ENCODE measurements at regions not wholly inside any gene's neighbourhood (a gene's known extent, or its start where the extent isn't known, plus 50 kb on each side); places are given as distances from the start of the nearest gene placed in this dataset.

- Histone ChIP-seq H3K9me3 (ENCODE audit: control insufficient read depth, low read length) (no peaks in the 10 kb centered on the region), H3K27me3 (ENCODE audit: control insufficient read depth, insufficient read depth) (no peaks in the 10 kb centered on the region), H3K4me1 (ENCODE audit: control insufficient read depth, insufficient read depth, low read length) (peaks cover 10% of the 10 kb centered on the region), H3K27ac (ENCODE audit: low read length) (no peak overlapping the region), H3K4me3 (ENCODE audit: low read length) (no peak overlapping the region)
- DNase-seq: no peak
- ATAC-seq: no peak
- 76% methylated on average over 10 of the region's 10 CpGs for WGBS
- intact Hi-C loops (cut with DNase I): no loop called here
Measured at GRCh38 chr1:234901491-234902049, 227.1 kb downstream of the TOMM20 start.

- 78% methylated on average over 3 of the region's 3 CpGs for WGBS
- Histone ChIP-seq H3K9me3 (ENCODE audit: control insufficient read depth, low read length) (no peaks in the 10 kb centered on the region), H3K4me1 (ENCODE audit: control insufficient read depth, insufficient read depth, low read length) (peaks cover 10% of the 10 kb centered on the region), H3K27ac (ENCODE audit: low read length) (peak overlapping the region; percentile 8), H3K27me3 (ENCODE audit: control insufficient read depth, insufficient read depth) (no peaks in the 10 kb centered on the region), H3K4me3 (ENCODE audit: low read length) (no peak overlapping the region)
- ATAC-seq: no peak
- no peak for DNase-seq
- intact Hi-C loops (cut with DNase I): no loop called here
Measured at GRCh38 chr1:234900595-234900994, 228.0 kb downstream of the TOMM20 start.

- intact Hi-C loops (cut with DNase I): no loop called here
- 70% methylated on average over 13 of the region's 13 CpGs for WGBS
- DNase-seq (no peak), ATAC-seq (peak; percentile 24 to 32)
- H3K27me3 ChIP-seq (ENCODE audit: control insufficient read depth, insufficient read depth): no peaks in the 10 kb centered on the region
- H3K27ac ChIP-seq (ENCODE audit: low read length): peak overlapping the region; percentile 93
- H3K4me3 ChIP-seq (ENCODE audit: low read length): no peak overlapping the region
- no peaks in the 10 kb centered on the region for H3K9me3 ChIP-seq (ENCODE audit: control insufficient read depth, low read length)
- H3K4me1 ChIP-seq (ENCODE audit: control insufficient read depth, insufficient read depth, low read length): peaks cover 10% of the 10 kb centered on the region
Measured at GRCh38 chr1:234899730-234900072, 228.9 kb downstream of the TOMM20 start.

DNA sequence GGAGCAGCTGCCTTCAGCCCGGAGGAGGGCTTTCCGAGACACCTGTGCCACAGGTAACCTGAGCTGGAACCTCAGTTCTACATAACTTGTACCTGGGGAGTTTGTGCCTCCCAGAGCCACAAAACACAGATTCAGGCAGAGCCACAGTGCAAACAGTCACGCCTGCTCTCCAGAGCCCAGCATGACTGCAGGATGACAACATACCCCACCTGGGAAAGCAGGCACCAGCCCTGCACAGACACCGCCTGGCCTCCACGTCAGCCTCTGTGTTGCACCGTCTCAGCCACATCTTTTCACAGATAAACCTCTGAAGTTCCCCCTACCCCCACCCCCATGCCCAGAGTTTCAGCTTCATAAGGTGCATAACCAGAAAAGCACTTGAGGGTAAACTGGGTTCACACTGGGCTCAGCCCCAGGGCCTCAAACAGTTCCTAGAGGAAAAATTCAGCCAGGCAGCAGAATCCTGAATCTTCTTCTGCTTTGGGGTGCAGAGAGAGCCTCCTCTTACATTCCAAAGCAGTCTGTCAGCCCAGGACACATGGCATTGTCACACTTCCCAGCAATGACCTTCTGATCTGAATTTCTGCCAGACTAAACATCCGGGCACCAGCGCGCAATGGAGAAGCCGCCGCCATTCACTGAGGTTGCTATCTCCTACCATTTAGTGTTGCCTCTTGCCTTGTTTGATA lies 229.5 kb downstream of the TOMM20 start:
- DNase-seq: peak; percentile 70 to 82 (median 79)

GRCh38 chr1:234898455-234899033 lies 230.1 kb downstream of the TOMM20 start:
- 75% methylated on average over 9 of the region's 9 CpGs for WGBS
- no peak for ATAC-seq
- peaks cover 10% of the 10 kb centered on the region for H3K4me1 ChIP-seq (ENCODE audit: control insufficient read depth, insufficient read depth, low read length)
- no peak for DNase-seq
- H3K4me3 ChIP-seq (ENCODE audit: low read length): no peak overlapping the region
- H3K9me3 ChIP-seq (ENCODE audit: control insufficient read depth, low read length): no peaks in the 10 kb centered on the region
- H3K27me3 ChIP-seq (ENCODE audit: control insufficient read depth, insufficient read depth): no peaks in the 10 kb centered on the region
- H3K27ac ChIP-seq (ENCODE audit: low read length): peak overlapping the region; percentile 93
- intact Hi-C loops (cut with DNase I): no loop called here

More for the DNA sequence above, 229.5 kb downstream of the TOMM20 start:
- no peaks in the 10 kb centered on the region for H3K27me3 ChIP-seq (ENCODE audit: control insufficient read depth, insufficient read depth)
- peak overlapping the region; percentile 93 for H3K27ac ChIP-seq (ENCODE audit: low read length)
- H3K9me3 ChIP-seq (ENCODE audit: control insufficient read depth, low read length): no peaks in the 10 kb centered on the region
- 43% methylated on average over 11 of the region's 11 CpGs for WGBS
- H3K4me3 ChIP-seq (ENCODE audit: low read length): no peak overlapping the region
- ATAC-seq: peak; percentile 83 to 91
- intact Hi-C loops (cut with DNase I): no loop called here
- H3K4me1 ChIP-seq (ENCODE audit: control insufficient read depth, insufficient read depth, low read length): peaks cover 10% of the 10 kb centered on the region

GRCh38 chr1:234897754-234898454 lies 230.7 kb downstream of the TOMM20 start:
- no peak overlapping the region for H3K4me3 ChIP-seq (ENCODE audit: low read length)
- DNase-seq (no peak), ATAC-seq (peak; percentile 9 to 24)
- H3K9me3 ChIP-seq (ENCODE audit: control insufficient read depth, low read length): no peaks in the 10 kb centered on the region
- WGBS: 69% methylated on average over 10 of the region's 10 CpGs
- intact Hi-C loops (cut with DNase I): no loop called here
- H3K27ac ChIP-seq (ENCODE audit: low read length): peak overlapping the region; percentile 93
- peaks cover 12% of the 10 kb centered on the region for H3K4me1 ChIP-seq (ENCODE audit: control insufficient read depth, insufficient read depth, low read length)
- H3K27me3 ChIP-seq (ENCODE audit: control insufficient read depth, insufficient read depth): no peaks in the 10 kb centered on the region

DNA sequence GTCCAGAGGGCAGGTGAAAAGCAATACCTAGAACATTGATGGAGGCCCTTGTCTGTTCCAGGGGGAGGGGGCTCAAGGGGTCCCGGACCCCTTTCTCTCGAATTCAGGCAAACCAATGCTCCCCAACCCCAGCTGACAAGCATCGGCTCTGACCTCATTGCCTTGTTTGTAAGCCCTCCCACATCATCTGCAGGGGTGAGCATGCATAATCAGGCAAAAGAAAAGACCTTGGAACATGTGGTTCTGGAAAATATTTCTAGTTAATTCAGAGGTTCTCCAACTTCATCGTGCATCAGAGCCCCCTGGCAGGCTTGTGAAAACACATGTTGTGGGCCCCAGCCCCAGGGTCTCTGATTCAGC lies 231.3 kb downstream of the TOMM20 start:
- WGBS: 60% methylated on average over 4 of the region's 4 CpGs
- peaks cover 12% of the 10 kb centered on the region for H3K4me1 ChIP-seq (ENCODE audit: control insufficient read depth, insufficient read depth, low read length)
- no peaks in the 10 kb centered on the region for H3K9me3 ChIP-seq (ENCODE audit: control insufficient read depth, low read length)
- no peak overlapping the region for H3K4me3 ChIP-seq (ENCODE audit: low read length)
- no peaks in the 10 kb centered on the region for H3K27me3 ChIP-seq (ENCODE audit: control insufficient read depth, insufficient read depth)
- intact Hi-C loops (cut with DNase I): no loop called here
- no peak for ATAC-seq
- no peak for DNase-seq
- peak overlapping the region; percentile 49 for H3K27ac ChIP-seq (ENCODE audit: low read length)

DNA sequence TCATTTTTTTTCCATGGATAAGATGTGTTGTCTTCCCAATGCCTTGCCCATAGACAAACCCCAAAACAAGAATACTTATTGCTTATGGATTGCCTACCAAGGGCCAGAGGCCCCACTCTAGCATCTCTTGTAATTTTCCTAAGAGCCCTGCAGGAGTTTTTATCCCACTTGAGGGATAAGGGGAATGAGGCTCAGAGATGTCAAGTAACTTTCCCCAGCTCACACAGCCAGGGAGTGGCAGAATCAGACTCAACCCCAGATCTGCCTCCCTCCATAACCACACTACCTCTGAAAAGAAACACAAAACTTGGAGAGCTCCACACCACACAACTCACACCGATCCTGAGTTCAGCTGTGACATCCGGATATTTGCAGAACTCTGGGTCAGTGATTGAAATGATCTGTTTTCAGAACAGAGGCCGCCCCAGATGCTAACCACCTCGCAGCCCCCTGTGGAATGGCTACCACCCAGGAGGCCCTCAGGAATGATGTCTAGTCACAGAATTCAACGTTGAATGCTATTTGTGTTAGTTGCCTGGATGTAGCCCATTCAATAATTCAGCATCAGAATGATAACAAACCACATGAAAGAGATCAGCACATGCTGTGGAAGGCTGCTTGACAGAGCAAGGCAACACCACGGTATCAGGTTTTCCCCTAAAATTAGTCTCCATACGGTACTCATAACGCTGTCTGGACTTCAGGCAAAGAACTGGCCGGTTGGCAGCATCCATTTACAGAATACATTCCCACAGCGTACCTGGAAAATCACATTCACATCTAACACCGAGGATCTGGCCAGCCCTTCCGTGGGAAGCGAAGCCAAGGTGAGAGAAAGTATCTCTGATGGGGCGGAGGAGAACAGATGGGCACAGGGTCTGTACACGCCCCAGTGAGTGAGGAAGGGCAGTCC lies 231.9 kb downstream of the TOMM20 start:
- peak overlapping the region; percentile 49 for H3K27ac ChIP-seq (ENCODE audit: low read length)
- intact Hi-C loops (cut with DNase I): no loop called here
- peaks cover 12% of the 10 kb centered on the region for H3K4me1 ChIP-seq (ENCODE audit: control insufficient read depth, insufficient read depth, low read length)

GRCh38 chr1:234893725-234894630 lies 234.7 kb downstream of the TOMM20 start:
- no peak for DNase-seq
- Histone ChIP-seq H3K27ac (ENCODE audit: low read length) (peak overlapping the region; percentile 49), H3K4me3 (ENCODE audit: low read length) (no peak overlapping the region), H3K27me3 (ENCODE audit: control insufficient read depth, insufficient read depth) (no peaks in the 10 kb centered on the region), H3K4me1 (ENCODE audit: control insufficient read depth, insufficient read depth, low read length) (peaks cover 10% of the 10 kb centered on the region), H3K9me3 (ENCODE audit: control insufficient read depth, low read length) (no peaks in the 10 kb centered on the region)
- WGBS: 62% methylated on average over 11 of the region's 11 CpGs
- intact Hi-C loops (cut with DNase I): no loop called here
- ATAC-seq: peak in 1 of 2 donors; percentile 66

More for the DNA sequence above, 231.9 kb downstream of the TOMM20 start:
- Histone ChIP-seq H3K27me3 (ENCODE audit: control insufficient read depth, insufficient read depth) (no peaks in the 10 kb centered on the region), H3K9me3 (ENCODE audit: control insufficient read depth, low read length) (no peaks in the 10 kb centered on the region), H3K4me3 (ENCODE audit: low read length) (no peak overlapping the region)
- WGBS: 84% methylated on average over 15 of the region's 15 CpGs
- DNase-seq (no peak), ATAC-seq (no peak)

- Histone ChIP-seq H3K9me3 (ENCODE audit: control insufficient read depth, low read length) (no peaks in the 10 kb centered on the region), H3K27ac (ENCODE audit: low read length) (no peak overlapping the region), H3K27me3 (ENCODE audit: control insufficient read depth, insufficient read depth) (no peaks in the 10 kb centered on the region), H3K4me1 (ENCODE audit: control insufficient read depth, insufficient read depth, low read length) (peaks cover 5% of the 10 kb centered on the region), H3K4me3 (ENCODE audit: low read length) (no peak overlapping the region)
- DNase-seq (no peak), ATAC-seq (no peak)
- WGBS: 75% methylated on average over 6 of the region's 6 CpGs
- intact Hi-C loops (cut with DNase I): no loop called here
Measured at GRCh38 chr1:234893359-234893724, 235.3 kb downstream of the TOMM20 start.

Measured in right cardiac atrium (tissue), 5 donors.